22Rv1 (cell line): ENCODE measurements at regions not wholly inside any gene's neighbourhood (a gene's known extent, or its start where the extent isn't known, plus 50 kb on each side); places are given as distances from the start of the nearest gene placed in this dataset.

Experiments used
- ZFX ChIP-seq: fragments of 450-650 bp; IDR thresholded peaks from 2 replicates; pipeline ENCODE4 v1.6.1; 2017; ENCODE audit warnings: antibody characterized with exemption, borderline replicate concordance
- TF ChIP-seq, protein P1 (sequence below): fragments of 450-650 bp; IDR thresholded peaks from 2 replicates; pipeline ENCODE4 v1.5.1; 2017; ENCODE audit warnings: mild to moderate bottlenecking

DNA sequence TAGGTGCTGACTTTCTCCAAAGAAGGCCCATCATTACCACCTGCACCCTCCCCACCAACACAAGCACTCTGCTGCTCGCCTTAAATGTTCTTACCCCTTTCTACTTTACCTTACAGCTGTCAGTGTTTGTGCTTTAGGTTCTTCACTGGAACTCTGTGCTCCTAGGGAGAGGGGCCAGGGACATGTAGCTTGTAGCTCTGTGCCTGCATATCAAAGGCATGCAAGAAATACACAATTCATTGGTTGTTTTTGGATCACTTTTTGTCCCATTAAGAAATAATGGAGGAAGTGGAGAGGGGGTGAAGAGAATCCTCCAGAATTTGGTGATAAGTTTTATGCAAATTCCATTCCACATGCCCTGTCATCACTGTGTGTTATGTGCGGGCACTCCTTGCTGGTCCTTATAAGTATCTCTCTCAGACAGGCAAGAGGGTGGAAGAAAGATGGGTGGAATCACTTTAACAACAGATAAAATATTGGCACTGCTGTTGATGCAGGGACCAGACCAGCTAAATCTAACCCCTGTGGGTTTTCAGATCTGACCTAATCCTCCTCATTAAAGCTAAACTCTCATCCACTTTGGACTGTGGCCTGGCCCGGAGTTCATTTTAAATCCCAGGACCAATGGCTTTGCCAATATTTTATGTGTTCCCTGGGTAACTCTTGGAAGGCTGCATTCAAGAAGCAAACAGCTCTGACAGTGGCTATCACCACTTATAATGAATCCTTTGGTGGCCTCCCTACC is 375.8 kb upstream of the NFE2L3 start:
- TF ChIP-seq, protein P1, sequence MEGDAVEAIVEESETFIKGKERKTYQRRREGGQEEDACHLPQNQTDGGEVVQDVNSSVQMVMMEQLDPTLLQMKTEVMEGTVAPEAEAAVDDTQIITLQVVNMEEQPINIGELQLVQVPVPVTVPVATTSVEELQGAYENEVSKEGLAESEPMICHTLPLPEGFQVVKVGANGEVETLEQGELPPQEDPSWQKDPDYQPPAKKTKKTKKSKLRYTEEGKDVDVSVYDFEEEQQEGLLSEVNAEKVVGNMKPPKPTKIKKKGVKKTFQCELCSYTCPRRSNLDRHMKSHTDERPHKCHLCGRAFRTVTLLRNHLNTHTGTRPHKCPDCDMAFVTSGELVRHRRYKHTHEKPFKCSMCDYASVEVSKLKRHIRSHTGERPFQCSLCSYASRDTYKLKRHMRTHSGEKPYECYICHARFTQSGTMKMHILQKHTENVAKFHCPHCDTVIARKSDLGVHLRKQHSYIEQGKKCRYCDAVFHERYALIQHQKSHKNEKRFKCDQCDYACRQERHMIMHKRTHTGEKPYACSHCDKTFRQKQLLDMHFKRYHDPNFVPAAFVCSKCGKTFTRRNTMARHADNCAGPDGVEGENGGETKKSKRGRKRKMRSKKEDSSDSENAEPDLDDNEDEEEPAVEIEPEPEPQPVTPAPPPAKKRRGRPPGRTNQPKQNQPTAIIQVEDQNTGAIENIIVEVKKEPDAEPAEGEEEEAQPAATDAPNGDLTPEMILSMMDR: no peak
- TF ChIP-seq ZFX: no peak
